ENCODE measurements at regions not wholly inside any gene's neighbourhood (a gene's known extent, or its start where the extent isn't known, plus 50 kb on each side); places are given as distances from the start of the nearest gene placed in this dataset.

GRCh38 chr20:50356962-50357782, 153.0 kb upstream of the PTPN1 start:
- no peak for TF ChIP-seq CTCF (IDR thresholded peaks at IDR 0.05 in 4 of 5, conservative IDR thresholded peaks at IDR 0.05 in 1 of 5)
- no peak for TF ChIP-seq POLR2A (IDR thresholded peaks at IDR 0.05)

Measured in gastrocnemius medialis (tissue), 4 donors.